Renal pelvis (tissue), 1 donor: ENCODE measurements at regions not wholly inside any gene's neighbourhood (a gene's known extent, or its start where the extent isn't known, plus 50 kb on each side); places are given as distances from the start of the nearest gene placed in this dataset.
"Not testable (repeated sequence)": the region's sequence is repeated elsewhere in the genome, so short reads cannot be mapped to it uniquely, and the experiment has no call there.

ENCODE experiments used
- DNase-seq: peaks from one replicate; pipeline ENCODE4 v3.0.0-alpha.2; 2013

DNA sequence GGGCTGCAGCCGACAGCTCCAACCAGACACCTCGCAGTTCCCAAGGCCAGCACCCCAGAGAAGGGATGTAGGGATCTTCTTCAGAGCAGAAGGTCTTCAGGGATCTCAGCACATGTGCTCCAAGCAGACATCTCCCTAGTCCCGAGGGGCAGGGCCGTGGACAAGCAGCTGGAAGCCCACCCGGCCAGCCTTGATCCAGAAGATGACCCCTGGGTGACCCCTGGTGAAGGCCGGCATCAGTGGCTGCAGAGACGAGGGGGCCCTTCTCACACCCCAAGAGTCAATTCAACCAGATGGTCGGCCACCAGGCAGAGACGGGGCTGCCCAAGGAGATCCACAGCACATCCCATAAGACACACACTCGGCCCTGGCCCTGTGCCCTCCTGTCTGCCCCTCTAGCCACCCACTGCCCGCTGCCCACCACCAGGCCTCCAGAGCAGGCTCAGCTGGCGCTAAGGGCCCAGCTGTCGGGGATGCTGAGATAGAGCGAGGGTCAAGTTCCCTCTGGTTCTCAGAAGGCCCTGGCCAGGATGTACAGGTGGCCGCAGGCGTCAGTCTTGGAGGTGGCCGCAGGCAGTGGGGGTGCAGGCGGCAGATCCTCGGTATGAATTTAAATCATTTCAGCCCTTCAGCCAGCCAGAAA, 168.3 kb downstream of the BRD1 start:
- DNase-seq: no peak

DNA sequence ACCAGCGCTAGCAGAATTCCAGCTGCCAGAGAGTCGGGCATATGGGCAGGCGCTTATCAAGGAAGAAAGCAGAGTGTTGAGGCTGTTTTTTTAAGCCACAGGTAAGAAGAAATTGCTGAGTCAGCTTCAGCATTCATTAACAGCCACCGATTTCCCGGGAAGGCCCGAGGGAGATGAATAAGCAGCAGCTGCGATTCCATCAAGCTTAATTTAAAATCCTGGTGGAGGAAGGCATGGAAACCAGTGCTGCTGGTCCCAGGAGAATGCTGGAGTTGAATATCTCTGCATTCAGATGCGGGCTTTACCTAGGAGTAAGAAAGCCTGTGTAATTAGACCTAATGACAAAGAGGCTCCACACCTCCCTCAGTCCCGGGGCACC, 168.8 kb downstream of the BRD1 start:
- no peak for DNase-seq

DNA sequence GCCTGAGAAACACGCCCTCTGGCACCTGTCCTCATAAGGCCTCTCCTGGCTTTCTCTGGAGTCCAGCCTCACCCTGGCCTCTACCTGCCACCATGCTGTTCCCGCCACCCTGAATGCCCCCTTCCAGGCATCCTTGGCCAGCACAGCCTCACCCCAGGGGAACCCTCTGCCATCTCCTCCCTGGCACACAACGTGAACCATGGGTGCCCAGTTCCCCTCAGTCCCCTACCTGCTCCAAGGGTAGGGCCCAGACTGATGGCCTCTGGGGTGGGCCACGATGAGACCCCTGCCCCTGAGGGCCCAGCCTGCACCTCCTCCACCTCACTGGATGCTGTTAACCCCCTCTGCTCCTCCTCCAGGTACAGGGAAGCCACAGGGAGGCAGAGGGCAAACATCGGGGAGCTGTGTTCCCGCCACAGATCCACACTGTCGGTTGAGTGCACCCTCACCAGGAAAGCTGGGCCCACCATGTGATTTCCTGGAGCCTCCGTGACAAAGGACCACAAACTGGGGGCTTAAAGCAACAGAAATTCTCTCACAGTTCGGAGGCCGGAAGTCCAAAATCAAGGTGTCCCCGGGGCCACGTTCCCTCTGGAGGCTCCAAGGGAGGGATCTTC, 169.6 kb downstream of the BRD1 start:
- no peak for DNase-seq

DNA sequence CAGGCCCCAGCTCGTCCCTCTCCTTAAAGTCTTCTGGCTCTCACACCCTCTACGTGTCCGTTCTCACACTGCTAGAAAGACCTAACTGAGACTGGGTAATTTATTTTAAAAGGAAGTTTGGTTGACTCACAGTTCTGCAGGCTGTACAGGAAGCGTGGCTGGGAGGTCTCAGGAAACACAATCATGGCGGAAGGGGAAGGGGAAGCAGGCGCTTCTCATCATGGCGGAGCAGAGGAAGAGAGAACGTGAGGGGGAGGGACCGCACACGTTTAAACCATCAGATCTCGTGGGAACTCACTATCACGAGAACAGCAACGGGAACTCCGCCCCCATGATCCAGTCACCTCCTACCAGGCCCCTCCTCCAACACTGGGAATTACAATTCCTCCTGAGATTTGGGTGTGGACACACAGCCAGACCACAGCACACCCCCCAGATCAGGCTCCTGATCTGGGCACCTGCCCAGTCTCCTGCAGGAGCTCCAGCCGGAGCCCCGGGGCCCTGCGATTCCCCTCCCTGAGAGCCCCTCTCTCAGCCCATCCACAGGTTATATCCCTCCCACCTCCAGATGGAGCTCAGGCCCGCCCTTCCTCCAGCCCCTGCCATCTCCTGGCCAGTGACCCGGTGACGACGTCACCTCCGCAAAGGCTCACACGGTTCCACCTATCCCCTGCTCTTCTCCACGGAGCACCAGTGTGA, 170.2 kb downstream of the BRD1 start:
- no peak for DNase-seq

DNA sequence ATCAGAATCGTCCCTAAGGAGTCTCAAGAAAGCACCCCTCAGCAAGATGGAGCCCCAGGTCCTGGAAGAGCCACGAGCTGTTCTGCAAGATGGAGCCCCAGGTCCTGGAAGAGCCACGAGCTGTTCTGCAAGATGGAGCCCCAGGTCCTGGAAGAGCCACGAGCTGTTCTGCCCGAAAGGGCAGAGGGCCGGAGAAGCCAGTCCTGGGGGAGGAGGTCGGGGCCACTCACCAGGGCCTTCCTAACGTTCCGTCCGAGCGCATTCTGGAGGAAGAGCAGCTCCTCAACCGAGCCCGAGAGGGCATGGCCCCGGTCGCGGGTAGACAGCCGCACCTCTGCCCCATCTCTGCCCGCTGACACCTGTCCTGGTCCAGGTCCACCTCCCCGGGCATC, 170.8 kb downstream of the BRD1 start:
- DNase-seq: not testable (repeated sequence)

DNA sequence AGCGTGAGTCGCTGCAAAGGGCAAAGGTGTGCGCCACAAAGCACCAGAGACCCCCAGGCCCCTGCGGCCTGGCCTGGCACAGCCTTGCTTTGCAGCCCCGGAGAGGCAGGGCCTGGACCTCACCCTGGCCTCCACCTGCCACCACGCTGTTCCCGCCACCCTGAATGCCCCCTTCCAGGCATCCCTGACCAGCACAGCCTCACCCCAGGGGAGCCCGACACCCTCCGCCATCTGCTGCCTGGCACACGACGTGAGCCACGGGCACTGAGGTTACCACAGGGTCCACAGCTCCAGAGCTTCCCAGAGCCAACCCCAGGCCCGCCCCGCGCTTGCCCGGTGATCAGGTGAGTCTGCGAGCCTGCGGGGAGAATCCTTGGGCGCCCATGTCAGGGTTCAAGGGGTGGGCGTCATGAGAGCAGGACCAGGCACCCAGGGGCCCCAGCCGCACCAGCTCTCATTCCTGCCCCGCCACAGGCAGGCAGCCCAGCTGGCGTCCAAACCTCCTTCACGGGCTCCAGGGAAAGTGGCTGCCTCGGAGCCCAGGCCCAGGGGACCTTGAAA, 171.3 kb downstream of the BRD1 start:
- no peak for DNase-seq

DNA sequence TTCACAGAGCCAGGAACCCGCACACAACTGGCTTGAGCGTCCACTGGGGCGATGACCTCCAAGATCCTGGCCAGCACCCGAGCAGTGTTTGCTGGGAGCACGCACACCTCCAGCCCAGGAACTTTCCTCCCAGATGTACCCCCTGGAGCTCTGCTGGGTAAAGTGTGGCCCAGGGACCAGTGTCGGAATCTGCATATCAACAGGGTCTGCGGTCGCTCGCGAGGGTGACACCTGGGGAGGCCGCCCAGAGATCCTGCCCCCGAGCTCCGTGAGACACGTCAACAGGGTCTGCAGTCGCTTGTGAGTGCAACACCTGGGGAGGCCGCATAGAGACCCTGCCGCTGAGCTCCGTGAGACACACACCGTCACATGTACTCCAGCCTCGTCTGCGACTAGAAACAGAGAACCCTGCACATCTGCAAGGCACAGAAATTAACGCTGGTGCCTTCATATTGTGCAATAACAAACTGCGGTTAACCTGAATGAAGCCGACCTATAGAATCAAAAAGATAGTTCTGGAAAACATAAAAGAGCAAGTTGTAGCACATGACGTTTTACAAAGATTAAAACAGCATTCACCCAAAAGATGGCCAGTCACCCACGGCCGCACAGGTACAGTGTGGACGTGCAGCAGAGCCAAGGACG, 172.4 kb downstream of the BRD1 start:
- no peak for DNase-seq

DNA sequence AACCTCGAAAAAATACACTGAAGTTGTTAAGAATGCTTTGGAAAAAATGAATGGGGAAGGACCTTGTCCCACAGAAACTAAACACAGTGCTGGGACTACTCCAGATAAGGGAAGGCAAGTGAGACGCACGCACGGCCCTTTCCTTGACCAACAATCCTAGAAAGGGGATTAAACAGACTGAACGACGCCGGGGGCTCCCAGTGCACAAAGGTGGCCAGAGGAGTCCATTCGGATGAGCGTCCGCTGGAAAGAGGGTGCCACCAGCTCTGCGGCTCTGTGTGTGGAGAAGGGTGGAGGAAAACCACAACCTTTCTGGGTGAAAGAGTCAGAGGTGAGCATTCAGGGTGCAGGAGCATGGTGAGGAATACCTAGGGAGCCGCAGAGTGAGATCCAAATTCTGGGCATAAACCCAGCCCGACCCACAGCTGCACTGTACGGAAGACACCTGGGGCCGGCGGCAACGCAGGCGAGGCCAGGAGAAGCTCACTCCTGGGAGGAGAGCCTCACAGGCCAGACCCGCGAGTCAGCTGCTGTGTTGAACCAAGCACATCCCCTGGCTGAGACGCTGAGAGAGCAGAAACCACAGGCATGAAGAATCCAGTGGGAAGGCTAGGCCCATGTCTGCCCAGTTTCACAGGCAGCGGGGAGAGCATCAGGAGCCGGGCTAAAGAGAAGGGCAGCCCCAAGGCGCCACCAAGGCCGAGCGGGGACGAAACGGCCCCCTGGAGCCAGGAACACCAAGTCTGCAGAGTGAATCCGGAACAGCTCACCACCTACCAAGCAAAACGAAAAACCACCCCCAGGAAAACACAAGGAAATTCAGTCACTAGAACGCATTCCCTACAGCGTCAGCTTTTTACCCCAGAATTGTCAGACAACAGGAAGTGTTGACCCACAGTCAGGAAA, 177.1 kb downstream of the BRD1 start:
- DNase-seq: no peak

DNA sequence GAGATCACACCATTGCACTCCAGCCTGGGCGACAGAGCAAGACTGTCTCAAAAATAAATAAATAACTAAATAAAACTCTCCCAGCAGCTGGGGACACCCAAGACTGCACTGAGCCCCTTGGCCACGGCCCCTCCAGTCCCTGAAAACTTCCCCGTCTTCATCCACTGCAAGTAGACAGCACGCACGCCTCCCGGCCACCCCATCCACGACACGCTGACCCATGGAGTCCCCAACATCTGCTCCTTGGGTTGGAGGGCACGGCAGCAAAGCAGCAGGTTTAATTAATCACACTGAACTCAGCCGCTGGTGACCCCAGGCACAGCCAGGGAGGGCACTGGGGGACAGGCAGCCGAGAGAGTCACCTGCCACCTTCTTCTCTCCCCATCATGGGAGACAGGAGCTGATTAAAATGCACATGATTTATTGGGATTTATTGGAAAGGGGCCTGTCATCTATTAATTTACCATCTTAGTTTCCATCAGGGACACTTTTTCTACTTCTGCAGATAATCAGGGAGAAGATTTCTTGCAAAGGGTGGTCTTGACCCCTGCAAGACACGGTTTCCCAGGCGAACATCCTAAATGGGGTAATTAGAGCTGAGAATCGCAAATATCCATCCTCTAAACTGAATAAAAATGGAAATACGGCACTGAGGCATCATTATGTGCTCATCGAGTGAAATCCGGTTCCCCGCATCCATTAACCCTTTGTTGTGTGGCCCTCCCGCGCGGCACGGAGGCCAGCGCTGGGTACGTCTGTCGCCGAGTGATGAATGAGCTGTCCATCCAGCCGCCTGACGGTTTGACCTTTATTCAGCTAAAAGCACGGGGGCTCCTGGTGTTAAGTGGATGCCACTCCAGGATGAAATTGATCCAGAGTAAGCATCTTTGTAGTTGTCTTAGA, 178.3 kb downstream of the BRD1 start:
- DNase-seq: no peak

DNA sequence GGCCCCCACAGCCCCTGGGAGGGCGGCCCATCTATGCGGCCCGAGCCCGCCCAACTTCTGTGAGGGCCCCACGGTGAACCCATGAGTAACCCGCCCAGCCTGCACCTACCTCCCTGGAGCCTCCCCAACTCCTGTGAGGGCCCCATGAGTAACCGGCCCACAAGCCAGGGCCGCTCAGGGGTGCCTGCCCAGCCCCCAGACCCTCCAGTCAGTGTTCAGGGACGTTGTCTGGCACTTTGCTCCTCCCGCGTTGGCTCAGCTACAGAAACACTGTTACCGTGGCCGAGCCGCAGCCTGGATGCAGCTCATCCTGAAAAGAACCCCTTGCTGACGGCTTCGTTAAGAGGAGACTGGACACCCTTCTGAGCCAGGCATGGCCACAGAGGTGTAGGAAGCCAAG, 179.6 kb downstream of the BRD1 start:
- DNase-seq: no peak

DNA sequence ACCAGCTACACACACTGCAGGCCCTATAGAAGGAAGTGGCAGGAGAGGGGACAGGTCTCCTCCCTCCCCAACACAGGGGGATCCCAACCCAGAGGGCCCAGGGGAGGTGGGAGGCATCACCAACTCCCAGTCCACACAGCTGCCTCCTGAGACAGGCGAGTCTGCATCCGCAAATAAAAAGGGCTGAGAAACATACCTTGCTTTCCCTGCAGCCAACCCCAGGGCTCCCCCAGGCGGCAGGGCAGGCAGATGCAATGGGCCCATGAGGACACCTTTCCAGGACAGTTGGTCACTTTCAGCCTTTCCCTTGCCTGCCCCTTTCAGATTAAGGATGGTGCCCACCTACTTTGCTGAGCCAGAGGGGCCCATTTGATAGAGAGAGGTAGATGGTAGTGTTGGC, 180.0 kb downstream of the BRD1 start:
- DNase-seq: no peak

DNA sequence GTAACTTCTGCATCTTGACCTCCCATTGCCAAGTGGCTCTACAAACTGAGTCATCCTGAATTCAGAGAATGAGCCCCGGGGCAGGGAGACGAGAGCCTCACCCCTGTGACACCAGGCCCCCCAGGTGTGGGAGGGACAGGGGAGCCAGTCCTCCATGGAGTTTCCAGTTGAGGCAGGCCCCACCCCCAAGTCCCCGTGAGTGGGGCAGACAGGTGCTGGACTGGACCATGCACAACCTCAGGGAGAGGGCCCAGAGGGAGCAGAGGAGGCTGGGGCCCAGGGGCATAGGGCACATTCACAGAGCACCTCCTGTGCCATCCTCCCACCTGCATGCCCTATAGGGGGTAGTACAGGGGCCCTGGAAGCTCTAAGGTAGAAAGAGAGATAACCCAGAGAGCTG, 180.8 kb downstream of the BRD1 start:
- DNase-seq: no peak

DNA sequence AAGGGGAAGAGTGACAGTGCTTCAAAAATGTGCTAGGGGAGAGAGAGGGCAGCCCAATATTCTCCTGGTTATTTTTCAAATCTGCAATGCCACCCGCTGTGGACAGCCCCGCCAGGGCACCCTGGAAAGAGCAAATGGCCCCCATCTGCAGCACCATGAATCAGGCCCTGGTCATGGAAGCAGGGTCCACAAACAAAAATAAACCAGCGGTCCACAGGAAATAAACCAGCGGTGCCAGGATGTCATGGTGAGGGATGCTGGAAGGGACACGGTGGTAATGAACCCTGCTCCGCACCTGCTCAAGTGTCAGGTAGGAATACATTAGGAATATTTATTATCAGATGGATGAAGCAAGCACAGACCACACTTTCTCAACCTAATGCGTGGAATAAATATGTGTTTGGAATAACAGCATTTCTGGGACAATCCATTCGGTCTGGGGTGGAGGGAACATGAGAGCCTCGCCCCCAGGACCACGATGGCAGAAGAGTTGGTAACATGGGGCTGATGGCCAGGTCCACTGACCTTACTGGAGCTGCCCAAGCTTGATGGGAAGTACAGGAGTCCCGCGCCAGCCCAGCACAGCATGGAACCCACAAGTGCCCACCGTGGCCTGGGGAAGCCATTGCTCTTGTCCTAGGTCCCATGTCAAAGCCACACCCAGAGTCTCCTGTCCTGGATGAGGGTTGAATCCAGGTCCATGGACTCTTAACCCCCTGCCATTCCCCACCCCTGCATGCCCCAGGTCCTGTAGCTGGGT, 181.7 kb downstream of the BRD1 start:
- DNase-seq: no peak

DNA sequence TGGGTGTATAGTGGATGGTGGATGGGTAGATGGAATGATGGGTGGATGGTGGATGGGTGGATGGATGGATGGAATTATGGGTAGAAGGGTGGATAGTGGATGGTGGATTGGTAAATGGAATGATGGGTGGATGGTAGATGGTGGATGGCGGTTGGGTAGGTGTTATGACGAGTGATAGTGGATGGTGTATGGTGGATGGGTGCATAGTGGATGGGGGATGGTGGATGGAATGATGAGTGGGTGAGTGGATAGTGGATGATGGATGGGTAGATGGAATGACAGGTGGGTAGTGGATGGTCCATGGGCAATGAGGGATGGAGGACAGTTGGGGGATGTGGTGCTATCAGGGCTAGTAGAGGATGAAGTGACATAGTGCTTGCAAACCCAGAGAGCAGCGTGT, 182.4 kb downstream of the BRD1 start:
- DNase-seq: no peak

DNA sequence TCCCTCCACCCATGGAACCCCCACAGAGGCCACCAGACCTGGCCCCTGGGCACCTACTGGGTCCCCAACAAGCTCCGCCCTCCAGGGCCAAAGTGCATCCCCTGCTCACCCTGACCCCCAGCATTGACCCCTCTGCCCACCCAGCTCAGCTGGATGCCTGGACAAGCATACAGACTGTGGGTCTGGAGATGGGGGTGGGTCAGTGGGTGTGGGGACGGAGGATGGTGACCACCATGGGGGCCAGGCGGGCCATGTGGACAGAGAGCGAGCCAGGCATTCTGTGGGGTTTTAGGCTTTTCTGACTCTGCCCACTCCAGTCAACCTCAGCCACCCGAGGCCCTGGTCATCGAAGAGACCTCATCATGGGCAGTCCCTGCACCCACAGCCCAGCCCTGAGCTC, 183.7 kb downstream of the BRD1 start:
- no peak for DNase-seq

DNA sequence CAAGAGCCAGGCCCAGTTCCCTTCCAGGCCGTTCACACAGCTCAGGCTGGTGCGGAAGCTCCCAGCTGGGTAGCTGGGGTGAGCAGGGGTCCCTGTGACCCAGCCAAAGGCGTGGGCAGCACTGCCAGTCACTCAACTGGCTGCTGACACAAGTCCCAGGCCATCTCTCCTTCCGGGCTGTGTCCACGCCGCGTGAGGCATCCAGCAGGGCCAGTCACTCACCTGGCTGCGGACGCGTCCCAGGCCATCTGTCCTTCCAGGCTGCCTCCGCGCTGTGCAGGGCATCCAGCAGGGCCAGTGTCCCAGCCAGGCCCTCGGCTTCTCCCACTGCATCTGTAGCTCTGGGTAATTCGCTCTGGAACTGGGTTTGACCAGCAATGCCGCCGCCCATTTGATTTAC, 184.2 kb downstream of the BRD1 start:
- no peak for DNase-seq

DNA sequence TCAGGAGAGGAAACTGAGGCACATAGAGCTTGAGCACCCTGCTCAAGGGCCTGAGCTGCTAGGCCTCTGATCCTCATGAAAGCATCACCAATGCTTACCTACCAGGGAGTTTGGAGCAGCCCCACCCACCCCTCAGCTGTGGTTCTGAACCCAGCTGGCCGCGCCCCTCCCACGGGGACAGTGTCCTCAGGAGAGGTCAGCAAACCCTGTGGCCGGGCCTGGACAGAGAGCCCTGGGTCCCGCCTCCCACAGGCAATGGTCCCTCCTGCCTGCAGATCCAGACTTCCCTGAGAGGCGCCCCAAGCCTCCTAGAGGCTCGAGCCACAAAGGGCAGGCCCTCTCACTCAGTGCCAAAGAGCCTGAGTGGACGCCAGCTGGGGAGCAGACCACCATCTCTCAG, 184.9 kb downstream of the BRD1 start:
- DNase-seq: no peak

DNA sequence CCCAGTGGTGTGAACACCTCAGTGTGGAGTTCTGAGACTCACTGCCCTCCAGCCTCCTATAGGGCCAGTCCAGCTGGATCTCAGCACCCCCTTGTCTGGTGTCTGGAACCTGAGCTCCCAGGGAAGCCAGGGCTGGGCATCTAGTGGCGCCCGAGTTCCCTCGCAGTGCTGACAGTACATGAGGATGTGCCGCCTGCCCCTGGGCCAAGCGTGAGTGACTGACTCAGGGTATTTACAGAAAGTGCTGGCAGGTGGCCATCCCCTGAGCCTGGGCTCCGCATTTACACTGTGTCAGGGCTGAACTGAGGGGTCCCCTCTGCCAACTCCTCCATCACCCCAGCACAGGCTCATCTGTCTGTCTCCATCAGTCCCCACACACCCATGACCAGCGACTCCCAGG, 185.3 kb downstream of the BRD1 start:
- DNase-seq: no peak

DNA sequence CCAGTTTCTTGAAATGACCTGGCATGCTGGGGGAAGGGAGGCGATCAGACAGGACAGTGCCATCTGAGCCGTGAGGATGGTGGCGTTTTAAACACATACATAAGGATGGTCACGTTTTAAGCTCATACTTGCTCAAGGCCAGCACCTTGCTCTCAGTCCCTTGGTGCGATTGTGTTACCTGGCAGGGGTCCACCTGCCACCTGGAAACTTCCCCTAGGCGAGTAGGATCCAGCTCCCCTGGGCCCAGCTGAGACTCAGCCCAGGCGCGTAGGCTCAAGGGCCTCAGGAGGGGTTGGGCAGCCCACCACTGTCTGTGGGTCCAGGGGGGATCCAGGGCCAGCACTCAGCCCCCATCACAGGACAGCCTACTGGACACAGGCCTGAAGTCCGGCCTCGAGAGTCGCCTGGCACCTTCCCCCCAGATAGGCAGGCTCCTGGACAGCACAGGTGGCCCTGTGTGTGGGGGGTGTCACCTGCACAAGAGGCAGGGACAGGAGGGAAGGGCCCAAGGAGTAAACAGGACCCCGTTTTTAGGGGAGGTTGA, 185.8 kb downstream of the BRD1 start:
- no peak for DNase-seq
